22Rv1 (cell line): ENCODE measurements at regions not wholly inside any gene's neighbourhood (a gene's known extent, or its start where the extent isn't known, plus 50 kb on each side); places are given as distances from the start of the nearest gene placed in this dataset.

Experiments
- H3K27ac ChIP-seq: fragments of 450-650 bp; 2 replicates; pipeline ENCODE4 v1.5.1; 2017
- ZFX ChIP-seq: fragments of 450-650 bp; IDR thresholded peaks from 2 replicates; pipeline ENCODE4 v1.6.1; 2017; ENCODE audit warnings: antibody characterized with exemption, borderline replicate concordance
- TF ChIP-seq, protein P1 (sequence below): fragments of 450-650 bp; IDR thresholded peaks from 2 replicates; pipeline ENCODE4 v1.5.1; 2017; ENCODE audit warnings: mild to moderate bottlenecking

DNA sequence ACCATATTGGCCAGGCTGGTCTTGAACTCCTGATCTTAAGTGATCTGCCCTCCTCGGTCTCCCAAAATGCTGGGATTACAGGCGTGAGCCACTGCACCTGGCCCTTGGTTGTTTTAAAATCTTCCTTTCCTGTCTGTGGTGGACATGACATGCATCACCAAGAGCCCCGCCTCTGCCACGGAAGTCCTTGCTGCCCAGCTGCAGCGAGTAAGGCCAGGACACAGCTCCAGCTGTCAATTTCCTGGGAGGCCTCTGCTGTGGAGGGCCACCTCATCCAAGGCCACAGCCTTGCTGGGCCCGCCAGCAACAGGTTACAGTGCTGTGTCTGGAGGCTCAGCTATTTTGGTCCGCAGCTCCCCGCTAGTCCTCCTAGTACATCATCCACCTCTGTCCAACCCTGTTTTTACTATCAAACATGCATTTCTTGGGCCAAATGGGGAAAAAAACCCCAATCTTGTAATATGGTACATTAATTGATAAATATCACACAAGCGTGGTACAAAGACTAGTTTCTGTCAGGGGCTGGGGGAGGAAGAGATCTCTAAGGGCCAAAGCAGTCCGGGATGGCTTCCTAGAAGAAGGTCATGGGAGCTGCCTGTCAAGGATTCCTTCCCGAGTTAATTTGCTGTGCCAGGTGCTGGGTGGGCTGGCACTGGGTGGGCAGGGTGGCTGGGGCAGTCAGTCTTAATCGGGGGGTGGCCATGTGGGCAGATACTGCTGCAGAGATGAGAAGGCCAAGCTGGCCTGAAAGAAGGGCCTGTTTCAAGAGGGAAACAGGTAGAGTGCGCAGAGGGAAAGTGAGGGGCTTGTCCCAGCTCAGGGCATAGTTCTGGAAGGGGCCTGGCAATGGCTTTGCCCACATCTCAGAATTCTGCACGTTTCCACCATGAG, 100.5 kb downstream of the INHBB start:
- no peak overlapping the region for H3K27ac ChIP-seq
- TF ChIP-seq ZFX: no peak
- TF ChIP-seq, protein P1, sequence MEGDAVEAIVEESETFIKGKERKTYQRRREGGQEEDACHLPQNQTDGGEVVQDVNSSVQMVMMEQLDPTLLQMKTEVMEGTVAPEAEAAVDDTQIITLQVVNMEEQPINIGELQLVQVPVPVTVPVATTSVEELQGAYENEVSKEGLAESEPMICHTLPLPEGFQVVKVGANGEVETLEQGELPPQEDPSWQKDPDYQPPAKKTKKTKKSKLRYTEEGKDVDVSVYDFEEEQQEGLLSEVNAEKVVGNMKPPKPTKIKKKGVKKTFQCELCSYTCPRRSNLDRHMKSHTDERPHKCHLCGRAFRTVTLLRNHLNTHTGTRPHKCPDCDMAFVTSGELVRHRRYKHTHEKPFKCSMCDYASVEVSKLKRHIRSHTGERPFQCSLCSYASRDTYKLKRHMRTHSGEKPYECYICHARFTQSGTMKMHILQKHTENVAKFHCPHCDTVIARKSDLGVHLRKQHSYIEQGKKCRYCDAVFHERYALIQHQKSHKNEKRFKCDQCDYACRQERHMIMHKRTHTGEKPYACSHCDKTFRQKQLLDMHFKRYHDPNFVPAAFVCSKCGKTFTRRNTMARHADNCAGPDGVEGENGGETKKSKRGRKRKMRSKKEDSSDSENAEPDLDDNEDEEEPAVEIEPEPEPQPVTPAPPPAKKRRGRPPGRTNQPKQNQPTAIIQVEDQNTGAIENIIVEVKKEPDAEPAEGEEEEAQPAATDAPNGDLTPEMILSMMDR: no peak

DNA sequence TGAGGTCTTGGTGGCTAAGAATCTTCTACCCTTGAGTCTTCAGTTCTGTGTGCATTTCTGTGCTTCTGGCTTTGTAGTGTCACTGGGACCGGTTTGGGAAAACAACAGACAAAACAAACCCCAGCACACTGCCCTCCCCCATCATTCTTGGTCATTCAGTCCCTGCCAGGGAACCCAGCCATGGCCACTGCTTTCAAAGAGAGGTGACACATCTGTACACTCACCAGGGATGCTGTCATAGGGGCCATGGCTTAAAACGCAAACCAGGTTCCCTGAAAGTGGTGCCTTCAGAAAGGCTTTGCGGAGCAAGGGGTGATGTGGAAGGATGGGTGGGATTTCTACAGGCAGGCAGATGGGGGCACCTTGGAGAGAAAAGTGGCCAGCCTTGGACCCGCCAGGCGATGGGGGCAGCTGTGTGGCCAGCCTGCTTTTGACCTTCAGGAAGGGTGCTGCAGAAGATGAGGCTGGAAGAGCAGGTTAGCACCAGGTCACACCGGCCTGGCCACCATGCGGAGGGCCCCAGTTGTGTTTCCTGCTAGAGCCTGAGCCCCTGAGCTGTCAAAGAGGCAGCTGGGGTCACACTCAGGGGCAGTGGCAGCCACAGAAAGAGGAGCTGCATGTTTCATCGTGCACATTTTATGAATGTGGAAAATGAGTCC, 101.3 kb downstream of the INHBB start:
- H3K27ac ChIP-seq: no peak overlapping the region
- TF ChIP-seq ZFX: no peak
- TF ChIP-seq, protein P1: no peak

DNA sequence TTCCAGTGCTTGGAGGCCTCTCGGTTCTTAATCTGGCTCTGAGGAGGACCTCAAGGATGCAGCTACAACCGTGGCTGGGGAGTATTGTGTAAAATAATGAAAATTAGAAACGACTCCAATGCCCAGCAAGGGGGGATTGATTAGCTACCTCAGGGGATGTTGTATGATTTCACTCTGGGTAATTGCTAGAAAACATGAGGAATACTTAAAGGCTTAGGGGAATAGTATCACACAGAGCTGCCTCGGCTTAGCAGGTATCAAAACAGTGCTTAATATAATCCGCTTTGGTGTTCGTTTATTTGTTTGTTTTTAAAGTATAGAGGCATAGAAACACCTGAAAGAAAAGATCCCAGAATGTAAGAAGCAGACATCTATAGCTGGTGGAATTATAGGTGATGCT, 102.5 kb downstream of the INHBB start:
- no peak for TF ChIP-seq ZFX
- TF ChIP-seq, protein P1: no peak
- no peak overlapping the region for H3K27ac ChIP-seq

DNA sequence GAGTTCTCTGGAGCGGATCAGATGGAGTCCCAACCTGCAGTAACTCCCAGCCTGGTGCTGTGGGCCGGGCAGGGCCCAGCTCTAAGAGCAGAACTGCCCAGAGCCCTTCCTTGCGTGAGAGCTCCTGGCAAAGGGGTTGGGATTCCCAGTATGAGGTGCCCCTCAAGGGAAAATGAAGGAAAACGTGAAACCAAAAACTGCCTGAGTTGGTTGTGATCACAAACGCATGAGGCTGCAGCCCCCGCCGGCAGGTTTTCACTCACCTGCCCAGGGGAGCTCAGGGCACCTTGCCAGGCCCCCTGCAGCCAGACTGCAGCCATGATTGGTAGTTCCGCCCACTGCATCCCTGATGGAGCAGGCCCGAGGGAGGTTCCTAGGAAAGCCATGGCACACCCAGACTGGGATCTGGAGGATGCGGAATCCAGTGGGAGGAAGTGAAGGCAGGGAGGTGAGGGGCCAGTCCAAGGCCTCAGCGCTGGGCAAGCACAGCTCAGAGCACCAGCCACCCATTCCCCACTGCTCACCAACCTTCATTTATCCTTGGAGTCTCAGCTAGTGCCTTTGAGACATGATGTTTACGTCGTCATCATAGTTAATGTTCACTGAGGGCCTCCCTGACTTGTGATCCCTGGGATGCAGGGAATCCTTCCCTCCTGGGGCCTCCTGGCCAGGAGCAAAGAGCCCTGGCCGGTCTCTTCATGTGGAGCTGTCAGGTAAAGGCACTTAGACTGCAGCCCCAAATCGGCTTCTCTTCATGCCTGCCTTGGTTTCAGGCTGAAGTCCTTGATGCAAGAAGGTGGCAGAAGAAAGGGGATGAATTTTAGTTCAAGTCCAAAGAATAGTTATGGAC, 103.2 kb downstream of the INHBB start:
- H3K27ac ChIP-seq: no peak overlapping the region
- TF ChIP-seq, protein P1: no peak
- no peak for TF ChIP-seq ZFX

DNA sequence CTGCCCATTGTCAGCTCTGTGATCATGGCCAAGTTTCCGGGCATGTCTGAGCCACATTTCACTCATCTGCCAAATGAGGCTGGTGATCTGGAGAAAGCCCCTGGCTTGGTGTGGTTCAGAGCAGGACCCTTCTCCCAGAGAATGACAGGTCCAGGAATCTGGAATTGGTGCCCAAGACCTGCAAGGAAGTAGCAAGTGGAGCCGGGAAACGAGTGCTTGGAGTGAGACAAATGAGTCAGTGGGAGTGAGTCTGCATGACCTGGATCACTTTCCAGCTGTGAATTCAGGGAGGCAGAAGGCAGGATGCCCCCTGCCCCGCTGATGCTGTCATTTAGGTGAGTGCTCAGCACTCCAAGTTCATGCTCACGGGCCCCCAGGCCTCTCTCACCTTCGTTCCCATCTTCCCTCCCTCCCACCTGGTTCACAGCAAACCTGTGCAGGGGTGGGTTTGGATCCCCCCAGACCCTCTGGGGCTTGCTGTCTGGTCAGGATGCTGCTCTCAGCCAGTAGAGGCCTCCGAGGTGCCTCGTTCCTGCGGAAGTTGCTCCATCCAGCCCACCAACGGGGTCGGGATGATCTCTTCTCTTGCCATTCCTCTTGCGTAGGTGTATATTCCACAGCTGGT, 104.4 kb downstream of the INHBB start:
- no peak for TF ChIP-seq ZFX
- TF ChIP-seq, protein P1: no peak
- no peak overlapping the region for H3K27ac ChIP-seq

DNA sequence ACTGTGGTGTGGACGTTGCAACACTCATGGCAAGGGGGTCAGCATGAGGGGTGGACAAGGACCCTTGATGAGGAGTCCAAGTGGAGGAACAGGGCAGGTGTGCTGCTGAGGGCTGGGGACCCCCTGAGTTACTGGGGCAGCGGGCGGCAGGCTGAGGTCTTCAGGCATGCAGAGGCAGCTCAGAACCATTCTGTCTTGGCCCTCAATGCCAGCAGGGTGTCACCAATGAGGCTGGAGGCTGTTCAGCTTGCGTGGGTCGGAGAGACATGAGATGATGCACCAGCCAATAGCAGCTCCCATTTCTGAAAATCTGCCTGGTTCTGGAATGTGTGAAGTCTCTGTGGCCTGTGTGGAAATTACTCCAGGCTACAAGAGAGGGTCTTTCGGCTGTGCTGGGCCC, 105.4 kb downstream of the INHBB start:
- H3K27ac ChIP-seq: no peak overlapping the region
- TF ChIP-seq, protein P1: no peak
- no peak for TF ChIP-seq ZFX
